Colon (tissue), 2 donors: ENCODE measurements at regions not wholly inside any gene's neighbourhood (a gene's known extent, or its start where the extent isn't known, plus 50 kb on each side); places are given as distances from the start of the nearest gene placed in this dataset.
"Not testable (repeated sequence)": the region's sequence is repeated elsewhere in the genome, so short reads cannot be mapped to it uniquely, and the experiment has no call there.

Source experiments
- FAIRE-seq: peaks from 2 replicates; lab custom pipeline; 2012; peaks lifted over from hg19 to GRCh38; lab: Jason Lieb, UNC
- donor health status: control.
- donor health status: control.

GRCh38 chr3:164375538-164375937 lies 702.8 kb downstream of the SI start:
- FAIRE-seq = no peak

GRCh38 chr3:164371681-164372080 lies 706.6 kb downstream of the SI start:
- no peak for FAIRE-seq

DNA sequence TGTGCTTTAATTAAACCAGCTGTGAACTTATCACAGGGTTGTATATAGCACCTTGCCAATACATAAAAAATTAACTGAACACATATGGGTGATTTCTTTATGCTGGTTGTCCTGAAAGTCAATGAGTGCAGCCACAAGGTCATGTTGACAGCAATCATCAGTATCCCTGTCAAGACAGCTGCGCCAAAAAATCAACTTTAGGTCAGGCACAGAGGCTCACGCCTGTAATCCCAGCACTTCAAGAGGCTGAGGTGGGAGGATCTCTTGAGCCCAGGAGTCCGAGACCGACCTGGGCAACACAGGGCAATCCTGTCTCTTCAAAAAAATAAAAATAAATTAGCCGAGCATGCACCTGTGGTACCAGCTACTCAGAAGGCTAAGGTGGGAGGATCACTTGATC lies 707.3 kb downstream of the SI start:
- FAIRE-seq = no peak

DNA sequence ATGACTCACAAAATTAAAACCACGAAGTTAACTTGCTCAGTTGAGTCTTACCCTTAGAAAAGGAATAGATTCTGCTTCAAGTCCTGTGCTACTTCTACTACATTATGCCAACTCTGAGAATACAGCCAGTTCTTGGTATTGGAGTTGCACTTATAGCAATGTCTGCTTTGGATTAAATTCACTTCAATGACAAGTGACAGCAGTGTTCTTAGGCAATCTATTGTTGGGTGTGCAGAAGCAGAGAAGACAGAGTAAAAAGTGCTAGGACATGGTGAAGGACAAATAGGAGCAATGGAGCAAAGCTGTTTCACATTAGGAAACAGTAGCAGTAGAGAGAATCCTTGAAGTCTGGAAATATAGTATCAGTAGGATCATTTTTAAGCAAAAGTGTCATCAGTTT lies 713.1 kb downstream of the SI start:
- FAIRE-seq = no peak

- FAIRE-seq = no peak
Measured at GRCh38 chr3:164364111-164364510, 714.2 kb downstream of the SI start.

GRCh38 chr3:164360738-164361406 lies 717.4 kb downstream of the SI start:
- FAIRE-seq = no peak

DNA sequence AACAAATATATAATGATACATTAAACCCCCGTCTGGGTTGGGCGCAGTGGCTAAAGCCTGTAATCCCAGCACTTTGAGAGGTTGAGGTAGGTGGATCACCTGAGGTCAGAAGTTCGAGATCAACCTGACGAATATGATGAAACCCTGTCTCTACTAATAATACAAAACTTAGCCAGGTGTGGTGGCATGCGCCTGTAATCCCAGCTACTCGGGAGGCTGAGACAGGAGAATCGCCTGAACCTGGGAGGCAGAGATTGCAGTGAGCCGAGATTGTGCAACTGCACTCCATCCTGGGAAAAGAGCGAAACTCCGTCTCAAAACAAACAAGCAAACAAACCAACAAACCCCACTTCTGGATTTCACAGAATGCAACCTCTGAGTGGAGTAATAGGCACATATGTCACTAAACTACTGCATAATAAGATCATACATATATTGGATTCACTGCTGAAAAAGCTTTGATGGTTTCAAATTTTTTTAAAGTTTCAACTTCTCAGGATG lies 718.2 kb downstream of the SI start:
- no peak for FAIRE-seq

DNA sequence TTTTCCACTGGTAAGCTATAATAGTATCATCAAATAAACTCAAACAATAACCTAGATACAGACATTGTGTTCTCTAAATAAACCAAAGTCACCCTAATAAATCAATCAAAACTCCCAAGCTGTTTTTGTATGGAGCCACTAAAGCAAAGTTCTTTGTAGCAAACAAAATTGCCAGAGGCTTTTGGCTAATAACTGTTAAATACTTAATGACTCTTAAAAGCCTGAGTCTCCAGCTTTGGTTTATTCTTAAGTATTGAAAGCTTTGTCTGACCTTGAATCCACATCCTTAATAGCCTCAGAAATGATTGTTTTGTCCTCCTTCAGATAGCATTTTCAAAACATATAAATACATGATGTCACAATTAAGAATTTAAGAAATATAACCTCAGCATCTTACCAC lies 725.3 kb downstream of the SI start:
- FAIRE-seq = no peak

- FAIRE-seq = no peak
Measured at GRCh38 chr3:164351131-164351530, 727.2 kb downstream of the SI start.

- FAIRE-seq = not testable (repeated sequence)
Measured at GRCh38 chr3:164342206-164342605, 736.1 kb downstream of the SI start.

DNA sequence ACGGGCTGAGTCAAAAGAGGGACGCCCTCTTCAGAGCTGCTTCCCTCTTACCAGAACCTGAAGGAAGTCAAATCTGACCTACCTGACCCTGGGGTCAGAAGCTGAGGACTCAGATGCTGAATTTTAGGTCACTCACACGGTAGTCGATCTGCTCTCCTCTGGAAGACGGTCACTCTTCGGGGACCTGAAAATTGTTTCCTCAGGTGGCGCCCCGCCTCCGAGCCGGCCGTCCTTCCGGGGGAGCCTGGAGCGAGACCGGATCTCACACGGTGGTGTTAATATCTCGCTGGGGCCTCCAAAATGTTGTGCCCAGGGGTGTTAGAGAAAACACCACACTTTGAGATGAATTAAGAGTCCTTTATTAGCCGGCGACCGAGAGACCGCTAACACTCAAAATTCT lies 737.2 kb downstream of the SI start:
- FAIRE-seq = no peak

- no peak for FAIRE-seq
Measured at GRCh38 chr3:164340273-164340672, 738.0 kb downstream of the SI start.

DNA sequence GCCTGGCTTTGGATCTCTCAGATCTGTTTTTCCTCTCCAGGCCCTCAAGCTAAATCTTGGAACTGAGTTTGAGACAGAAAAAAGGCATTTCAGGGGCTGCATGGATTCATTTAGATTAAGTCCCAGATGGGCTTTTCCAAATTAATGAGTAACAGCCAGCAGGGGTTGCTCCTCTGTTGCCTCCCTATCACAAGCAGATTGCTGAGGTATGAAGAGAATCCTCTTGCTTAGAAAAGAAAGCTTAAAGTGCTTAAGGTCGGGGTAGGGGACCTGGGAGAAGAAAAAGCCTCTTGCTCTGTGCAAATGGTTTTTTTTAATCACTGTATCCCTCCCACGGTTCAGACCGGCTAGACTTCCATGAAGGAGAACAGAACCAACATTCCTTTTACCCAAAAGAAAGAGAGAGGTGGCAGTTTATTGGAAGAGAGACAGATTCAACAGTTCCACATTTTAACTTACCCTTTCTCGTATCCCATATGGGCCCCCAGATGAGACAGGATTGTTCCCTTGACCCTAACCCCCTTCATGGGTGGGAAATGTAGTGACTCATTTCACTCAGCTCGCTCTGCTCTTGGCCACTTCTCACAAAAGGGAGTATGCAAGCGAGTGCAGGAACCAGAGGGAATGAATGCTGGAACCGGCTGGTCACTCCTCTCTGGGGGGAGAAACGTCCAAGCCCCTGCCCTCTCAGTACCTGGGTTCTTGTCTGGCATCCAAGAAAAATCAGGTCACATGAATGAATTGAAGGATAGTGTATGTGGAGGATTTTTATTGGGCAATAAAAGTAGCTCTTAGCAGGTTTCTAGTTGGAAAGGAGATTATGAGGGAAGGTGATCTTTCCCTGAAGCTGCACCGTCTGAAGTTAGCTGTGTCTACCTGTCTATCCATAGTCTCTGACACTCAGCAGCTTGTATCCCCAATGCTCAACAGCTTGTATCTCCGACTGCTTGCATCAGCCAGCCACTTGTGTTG lies 745.2 kb downstream of the SI start:
- FAIRE-seq = no peak

DNA sequence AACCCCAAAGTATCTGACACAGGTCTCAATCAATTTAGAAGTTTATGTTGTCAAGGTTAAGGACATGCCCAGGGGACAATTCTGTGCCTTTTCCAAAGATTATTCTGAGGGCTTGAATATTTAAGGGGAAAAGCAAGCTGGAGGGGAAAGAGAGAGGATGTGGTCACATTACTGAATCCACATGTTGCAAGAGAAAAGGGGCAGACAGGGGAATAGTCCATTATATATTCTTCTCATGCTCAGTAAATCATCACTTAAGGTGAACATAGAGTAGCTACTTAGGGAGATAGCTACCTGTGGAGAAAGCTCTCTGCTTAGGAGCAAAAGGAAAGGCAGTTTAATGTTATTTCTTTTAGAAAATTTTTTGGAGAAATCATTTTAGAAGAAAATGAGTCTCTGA lies 751.6 kb downstream of the SI start:
- no peak for FAIRE-seq

GRCh38 chr3:164320962-164321361 lies 757.3 kb downstream of the SI start:
- no peak for FAIRE-seq

GRCh38 chr3:164306042-164306441 lies 772.3 kb downstream of the SI start:
- FAIRE-seq = no peak

GRCh38 chr3:164303894-164304293 lies 774.4 kb downstream of the SI start:
- FAIRE-seq = no peak

- FAIRE-seq = no peak
Measured at GRCh38 chr3:164302622-164303021, 775.7 kb downstream of the SI start.

- not testable (repeated sequence) for FAIRE-seq
Measured at GRCh38 chr3:164291486-164291885, 786.8 kb downstream of the SI start.

DNA sequence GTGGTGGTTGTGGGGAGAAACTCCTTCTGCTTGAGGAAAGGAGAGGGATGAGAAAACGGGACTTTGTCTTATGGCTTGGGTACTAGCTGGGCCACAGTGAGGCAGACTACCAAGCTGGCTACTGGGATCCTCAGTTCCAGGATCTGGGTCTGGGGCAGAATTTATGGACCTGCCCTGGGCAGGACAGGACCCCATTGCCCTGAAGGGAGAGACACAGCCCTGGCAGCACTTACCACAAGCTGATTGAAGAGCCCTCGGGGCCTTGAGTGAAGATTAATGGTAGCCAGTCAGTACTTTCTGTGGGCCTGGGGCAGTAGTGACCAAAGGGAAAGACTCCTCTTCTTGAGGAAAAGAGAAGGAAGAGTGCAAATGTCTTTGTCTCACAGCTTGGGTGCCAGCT lies 799.7 kb downstream of the SI start:
- no peak for FAIRE-seq

DNA sequence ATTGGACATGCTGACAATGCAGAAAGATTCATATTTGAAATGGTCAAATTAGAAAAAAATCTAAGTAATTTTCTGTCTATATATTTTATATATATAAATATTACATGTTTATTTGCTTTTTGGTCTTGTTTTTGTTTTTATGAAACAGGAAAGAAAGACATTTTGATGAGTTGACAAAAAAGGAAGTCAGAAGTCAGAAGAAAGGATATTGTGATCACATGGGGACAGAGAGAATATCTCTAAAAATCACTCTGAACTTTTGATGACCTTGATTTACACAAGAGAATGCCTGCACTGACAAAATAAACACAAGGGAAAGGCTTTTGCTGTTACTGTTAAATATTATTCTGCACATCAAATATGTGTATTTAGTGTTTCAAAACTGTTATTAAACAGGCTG lies 811.2 kb downstream of the SI start:
- FAIRE-seq = no peak

- no peak for FAIRE-seq
Measured at GRCh38 chr3:164250923-164251322, 827.4 kb downstream of the SI start.

GRCh38 chr3:164236851-164237250 lies 841.4 kb downstream of the SI start:
- no peak for FAIRE-seq
